ENCODE measurements at regions not wholly inside any gene's neighbourhood (a gene's known extent, or its start where the extent isn't known, plus 50 kb on each side); places are given as distances from the start of the nearest gene placed in this dataset.

- TF ChIP-seq POLR2A (IDR thresholded peaks at IDR 0.05; ENCODE audit: low read depth, low read length): no peak
- no peak for TF ChIP-seq CTCF (conservative IDR thresholded peaks at IDR 0.05; ENCODE audit: low read depth, low read length)
- no peak for TF ChIP-seq SMC3 (IDR thresholded peaks at IDR 0.05; ENCODE audit: low read depth, low read length)
These were observed 172.2 kb downstream of the MBD2 start for GRCh38 chr18:54052259-54052658.

Measured in IMR-90 (cell line).